HEK293 (cell line): ENCODE measurements at regions not wholly inside any gene's neighbourhood (a gene's known extent, or its start where the extent isn't known, plus 50 kb on each side); places are given as distances from the start of the nearest gene placed in this dataset.

Source experiments
- CTCF ChIA-PET: fragments of 350-600 bp; formaldehyde crosslinking; extraction: SDS; loops from one replicate; lab custom pipeline; 2021; ENCODE audit warnings: antibody characterized with exemption; lab: Yijun Ruan, JAX
- POLR2A ChIA-PET: fragments of 300-600 bp; formaldehyde crosslinking; extraction: SDS; loops from one replicate; lab custom pipeline; 2020; ENCODE audit warnings: antibody characterized with exemption, inconsistent platforms; lab: Yijun Ruan, JAX
- H3K27ac ChIP-seq: fragments of 200-500 bp; sonication (Bioruptor generic); 2 replicates; pipeline ENCODE4 v1.5.1; 2014; ENCODE audit warnings: low read depth, low read length, control low read depth, inconsistent platforms; ENCODE audit errors: extremely low read depth
- H3K36me3 ChIP-seq, 2 experiments: fragments of 200-500 bp in 1 of 2; sonication (Bioruptor generic) in 1 of 2; 1 replicate in 1 of 2; 2 replicates in 1 of 2; pipeline ENCODE4 v1.5.1; 2014 to 2017; ENCODE audit warnings: inconsistent platforms in 2 of 2, low read length in 2 of 2; ENCODE audit not compliant: control insufficient read depth in 2 of 2, insufficient read depth in 1 of 2
- H3K4me1 ChIP-seq: fragments of 200-500 bp; sonication (Bioruptor generic); 2 replicates; pipeline ENCODE4 v1.5.1; 2014; ENCODE audit warnings: mild to moderate bottlenecking, low read length, inconsistent platforms; ENCODE audit not compliant: control insufficient read depth, insufficient read depth
- H3K4me3 ChIP-seq: 2 replicates; pipeline ENCODE4 v1.5.1; 2011; ENCODE audit warnings: low read depth, mild to moderate bottlenecking, control low read depth, low read length, moderate library complexity
- H3K9me3 ChIP-seq: fragments of 200-500 bp; sonication (Bioruptor generic); 2 replicates; pipeline ENCODE4 v1.5.1; 2014; ENCODE audit warnings: low read depth, low read length, inconsistent platforms; ENCODE audit not compliant: control insufficient read depth, insufficient read depth
- BCL11B ChIP-seq: fragments of 450-650 bp; formaldehyde crosslinking; IDR thresholded peaks from 2 replicates; pipeline ENCODE4 v1.5.1; 2016; ENCODE audit warnings: low read depth, missing biosample characterization, missing genetic modification characterization
- GLIS1 ChIP-seq: fragments of 450-650 bp; formaldehyde crosslinking; IDR thresholded peaks from 2 replicates; pipeline ENCODE4 v1.5.1; 2016; ENCODE audit warnings: missing biosample characterization, missing genetic modification characterization
- KLF16 ChIP-seq: fragments of 450-650 bp; formaldehyde crosslinking; IDR thresholded peaks from 2 replicates; pipeline ENCODE4 v1.5.1; 2017; ENCODE audit warnings: missing biosample characterization, missing genetic modification characterization
- KLF7 ChIP-seq: fragments of 450-650 bp; formaldehyde crosslinking; IDR thresholded peaks from 2 replicates; pipeline ENCODE4 v1.5.1; 2016; ENCODE audit warnings: missing biosample characterization, missing genetic modification characterization, borderline replicate concordance
- MZF1 ChIP-seq: fragments of 450-650 bp; formaldehyde crosslinking; IDR thresholded peaks from 2 replicates; pipeline ENCODE4 v1.5.1; 2017; ENCODE audit warnings: missing biosample characterization, missing genetic modification characterization, borderline replicate concordance
- SP2 ChIP-seq: fragments of 450-650 bp; formaldehyde crosslinking; IDR thresholded peaks from 2 replicates; pipeline ENCODE4 v1.5.1; 2016; ENCODE audit warnings: missing biosample characterization, missing genetic modification characterization
- SP3 ChIP-seq: fragments of 450-650 bp; formaldehyde crosslinking; IDR thresholded peaks from 2 replicates; pipeline ENCODE4 v1.5.1; 2016; ENCODE audit warnings: missing biosample characterization, missing genetic modification characterization
- TCF7L2 ChIP-seq: IDR thresholded peaks from 2 replicates; pipeline ENCODE4 v1.6.1; 2011; ENCODE audit warnings: low read depth, mild to moderate bottlenecking, inconsistent platforms, low read length, moderate library complexity, borderline replicate concordance
- ZNF202 ChIP-seq: fragments of 450-650 bp; formaldehyde crosslinking; IDR thresholded peaks from 2 replicates; pipeline ENCODE4 v1.5.1; 2016; ENCODE audit warnings: missing biosample characterization, missing genetic modification characterization, borderline replicate concordance
- ZNF311 ChIP-seq: fragments of 450-650 bp; formaldehyde crosslinking; IDR thresholded peaks from 2 replicates; pipeline ENCODE4 v1.5.1; 2017; ENCODE audit warnings: missing biosample characterization, missing genetic modification characterization, borderline replicate concordance
- TF ChIP-seq, protein P1 (sequence below): fragments of 450-650 bp; formaldehyde crosslinking; IDR thresholded peaks from 2 replicates; pipeline ENCODE4 v1.5.1; 2017; ENCODE audit warnings: missing biosample characterization, missing genetic modification characterization
- TF ChIP-seq, protein P2 (sequence below): fragments of 450-650 bp; formaldehyde crosslinking; IDR thresholded peaks from 2 replicates; pipeline ENCODE4 v1.5.1; 2017; ENCODE audit warnings: missing biosample characterization, missing genetic modification characterization
- TF ChIP-seq, protein P3 (sequence below): fragments of 450-650 bp; formaldehyde crosslinking; IDR thresholded peaks from 2 replicates; pipeline ENCODE4 v1.5.1; 2017; ENCODE audit warnings: missing biosample characterization, missing genetic modification characterization
- TF ChIP-seq, protein P4 (sequence below): fragments of 450-650 bp; formaldehyde crosslinking; IDR thresholded peaks from 2 replicates; pipeline ENCODE4 v1.5.1; 2016; ENCODE audit warnings: missing biosample characterization, missing genetic modification characterization
- TF ChIP-seq, protein P5 (sequence below): fragments of 450-650 bp; formaldehyde crosslinking; IDR thresholded peaks from 2 replicates; pipeline ENCODE4 v1.5.1; 2017; ENCODE audit warnings: missing biosample characterization, mild to moderate bottlenecking, missing genetic modification characterization, moderate library complexity
- TF ChIP-seq, protein P6 (sequence below): fragments of 450-650 bp; formaldehyde crosslinking; optimal IDR thresholded peaks from 2 replicates; pipeline ENCODE3; 2016; ENCODE audit warnings: missing biosample characterization, mild to moderate bottlenecking, missing genetic modification characterization

DNA sequence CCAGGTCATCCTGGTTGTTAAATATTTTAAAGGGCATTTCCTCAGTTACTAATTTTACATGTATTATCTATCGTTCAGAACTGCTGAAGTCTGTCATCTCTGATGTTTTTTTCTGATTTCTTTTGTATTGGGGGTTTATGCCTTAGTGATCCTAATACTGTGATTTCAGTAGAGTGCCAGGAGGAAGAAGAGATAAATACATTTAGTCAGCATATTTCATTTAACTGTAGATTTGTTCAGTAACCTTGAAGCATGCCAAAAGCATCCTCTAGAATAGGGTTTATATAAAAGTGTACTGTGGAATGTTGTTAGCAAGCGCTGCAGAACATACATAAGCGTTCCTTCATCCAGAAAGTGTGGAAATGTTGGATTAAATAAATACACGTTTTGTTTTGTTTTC, 342.3 kb upstream of the DPPA4 start:
- no peaks in the 10 kb centered on the region for H3K36me3 ChIP-seq
- no peak overlapping the region for H3K4me3 ChIP-seq
- H3K27ac ChIP-seq, result no peak overlapping the region
- TF ChIP-seq SP2, result no peak
- TF ChIP-seq, protein P1, sequence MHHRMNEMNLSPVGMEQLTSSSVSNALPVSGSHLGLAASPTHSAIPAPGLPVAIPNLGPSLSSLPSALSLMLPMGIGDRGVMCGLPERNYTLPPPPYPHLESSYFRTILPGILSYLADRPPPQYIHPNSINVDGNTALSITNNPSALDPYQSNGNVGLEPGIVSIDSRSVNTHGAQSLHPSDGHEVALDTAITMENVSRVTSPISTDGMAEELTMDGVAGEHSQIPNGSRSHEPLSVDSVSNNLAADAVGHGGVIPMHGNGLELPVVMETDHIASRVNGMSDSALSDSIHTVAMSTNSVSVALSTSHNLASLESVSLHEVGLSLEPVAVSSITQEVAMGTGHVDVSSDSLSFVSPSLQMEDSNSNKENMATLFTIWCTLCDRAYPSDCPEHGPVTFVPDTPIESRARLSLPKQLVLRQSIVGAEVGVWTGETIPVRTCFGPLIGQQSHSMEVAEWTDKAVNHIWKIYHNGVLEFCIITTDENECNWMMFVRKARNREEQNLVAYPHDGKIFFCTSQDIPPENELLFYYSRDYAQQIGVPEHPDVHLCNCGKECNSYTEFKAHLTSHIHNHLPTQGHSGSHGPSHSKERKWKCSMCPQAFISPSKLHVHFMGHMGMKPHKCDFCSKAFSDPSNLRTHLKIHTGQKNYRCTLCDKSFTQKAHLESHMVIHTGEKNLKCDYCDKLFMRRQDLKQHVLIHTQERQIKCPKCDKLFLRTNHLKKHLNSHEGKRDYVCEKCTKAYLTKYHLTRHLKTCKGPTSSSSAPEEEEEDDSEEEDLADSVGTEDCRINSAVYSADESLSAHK (tag by site-specific recombination), result no peak
- TF ChIP-seq, protein P2, sequence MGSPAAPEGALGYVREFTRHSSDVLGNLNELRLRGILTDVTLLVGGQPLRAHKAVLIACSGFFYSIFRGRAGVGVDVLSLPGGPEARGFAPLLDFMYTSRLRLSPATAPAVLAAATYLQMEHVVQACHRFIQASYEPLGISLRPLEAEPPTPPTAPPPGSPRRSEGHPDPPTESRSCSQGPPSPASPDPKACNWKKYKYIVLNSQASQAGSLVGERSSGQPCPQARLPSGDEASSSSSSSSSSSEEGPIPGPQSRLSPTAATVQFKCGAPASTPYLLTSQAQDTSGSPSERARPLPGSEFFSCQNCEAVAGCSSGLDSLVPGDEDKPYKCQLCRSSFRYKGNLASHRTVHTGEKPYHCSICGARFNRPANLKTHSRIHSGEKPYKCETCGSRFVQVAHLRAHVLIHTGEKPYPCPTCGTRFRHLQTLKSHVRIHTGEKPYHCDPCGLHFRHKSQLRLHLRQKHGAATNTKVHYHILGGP (tag by site-specific recombination), result no peak
- TF ChIP-seq SP3, result no peak
- no peak for TF ChIP-seq KLF16 (tag by site-specific recombination)
- no peak for TF ChIP-seq MZF1 (tag by site-specific recombination)
- TF ChIP-seq TCF7L2, result no peak
- TF ChIP-seq ZNF202 (tag by site-specific recombination), result no peak
- TF ChIP-seq KLF7, result no peak
- no peak for TF ChIP-seq BCL11B (tag by site-specific recombination)
- TF ChIP-seq, protein P3, sequence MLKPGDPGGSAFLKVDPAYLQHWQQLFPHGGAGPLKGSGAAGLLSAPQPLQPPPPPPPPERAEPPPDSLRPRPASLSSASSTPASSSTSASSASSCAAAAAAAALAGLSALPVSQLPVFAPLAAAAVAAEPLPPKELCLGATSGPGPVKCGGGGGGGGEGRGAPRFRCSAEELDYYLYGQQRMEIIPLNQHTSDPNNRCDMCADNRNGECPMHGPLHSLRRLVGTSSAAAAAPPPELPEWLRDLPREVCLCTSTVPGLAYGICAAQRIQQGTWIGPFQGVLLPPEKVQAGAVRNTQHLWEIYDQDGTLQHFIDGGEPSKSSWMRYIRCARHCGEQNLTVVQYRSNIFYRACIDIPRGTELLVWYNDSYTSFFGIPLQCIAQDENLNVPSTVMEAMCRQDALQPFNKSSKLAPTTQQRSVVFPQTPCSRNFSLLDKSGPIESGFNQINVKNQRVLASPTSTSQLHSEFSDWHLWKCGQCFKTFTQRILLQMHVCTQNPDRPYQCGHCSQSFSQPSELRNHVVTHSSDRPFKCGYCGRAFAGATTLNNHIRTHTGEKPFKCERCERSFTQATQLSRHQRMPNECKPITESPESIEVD (tag by site-specific recombination), result no peak
- TF ChIP-seq, protein P4, sequence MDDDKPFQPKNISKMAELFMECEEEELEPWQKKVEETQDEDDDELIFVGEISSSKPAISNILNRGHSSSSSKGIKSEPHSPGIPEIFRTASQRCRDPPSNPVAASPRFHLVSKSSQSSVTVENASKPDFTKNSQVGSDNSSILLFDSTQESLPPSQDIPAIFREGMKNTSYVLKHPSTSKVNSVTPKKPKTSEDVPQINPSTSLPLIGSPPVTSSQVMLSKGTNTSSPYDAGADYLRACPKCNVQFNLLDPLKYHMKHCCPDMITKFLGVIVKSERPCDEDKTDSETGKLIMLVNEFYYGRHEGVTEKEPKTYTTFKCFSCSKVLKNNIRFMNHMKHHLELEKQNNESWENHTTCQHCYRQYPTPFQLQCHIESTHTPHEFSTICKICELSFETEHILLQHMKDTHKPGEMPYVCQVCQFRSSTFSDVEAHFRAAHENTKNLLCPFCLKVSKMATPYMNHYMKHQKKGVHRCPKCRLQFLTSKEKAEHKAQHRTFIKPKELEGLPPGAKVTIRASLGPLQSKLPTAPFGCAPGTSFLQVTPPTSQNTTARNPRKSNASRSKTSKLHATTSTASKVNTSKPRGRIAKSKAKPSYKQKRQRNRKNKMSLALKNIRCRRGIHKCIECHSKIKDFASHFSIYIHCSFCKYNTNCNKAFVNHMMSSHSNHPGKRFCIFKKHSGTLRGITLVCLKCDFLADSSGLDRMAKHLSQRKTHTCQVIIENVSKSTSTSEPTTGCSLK (tag by site-specific recombination), result no peak
- no peak for TF ChIP-seq ZNF311 (tag by site-specific recombination)
- TF ChIP-seq, protein P5, sequence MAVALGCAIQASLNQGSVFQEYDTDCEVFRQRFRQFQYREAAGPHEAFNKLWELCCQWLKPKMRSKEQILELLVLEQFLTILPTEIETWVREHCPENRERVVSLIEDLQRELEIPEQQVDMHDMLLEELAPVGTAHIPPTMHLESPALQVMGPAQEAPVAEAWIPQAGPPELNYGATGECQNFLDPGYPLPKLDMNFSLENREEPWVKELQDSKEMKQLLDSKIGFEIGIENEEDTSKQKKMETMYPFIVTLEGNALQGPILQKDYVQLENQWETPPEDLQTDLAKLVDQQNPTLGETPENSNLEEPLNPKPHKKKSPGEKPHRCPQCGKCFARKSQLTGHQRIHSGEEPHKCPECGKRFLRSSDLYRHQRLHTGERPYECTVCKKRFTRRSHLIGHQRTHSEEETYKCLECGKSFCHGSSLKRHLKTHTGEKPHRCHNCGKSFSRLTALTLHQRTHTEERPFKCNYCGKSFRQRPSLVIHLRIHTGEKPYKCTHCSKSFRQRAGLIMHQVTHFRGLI, result no peak
- TF ChIP-seq, protein P6, sequence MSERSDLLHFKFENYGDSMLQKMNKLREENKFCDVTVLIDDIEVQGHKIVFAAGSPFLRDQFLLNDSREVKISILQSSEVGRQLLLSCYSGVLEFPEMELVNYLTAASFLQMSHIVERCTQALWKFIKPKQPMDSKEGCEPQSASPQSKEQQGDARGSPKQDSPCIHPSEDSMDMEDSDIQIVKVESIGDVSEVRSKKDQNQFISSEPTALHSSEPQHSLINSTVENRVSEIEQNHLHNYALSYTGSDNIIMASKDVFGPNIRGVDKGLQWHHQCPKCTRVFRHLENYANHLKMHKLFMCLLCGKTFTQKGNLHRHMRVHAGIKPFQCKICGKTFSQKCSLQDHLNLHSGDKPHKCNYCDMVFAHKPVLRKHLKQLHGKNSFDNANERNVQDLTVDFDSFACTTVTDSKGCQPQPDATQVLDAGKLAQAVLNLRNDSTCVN (tag by site-specific recombination), result no peak
- no peak for TF ChIP-seq GLIS1
- TF ChIP-seq, all 188 proteins: peak for 0
- H3K4me1 ChIP-seq, result no peaks in the 10 kb centered on the region
- CTCF ChIA-PET, result interaction anchor here (0.6 kb wide), 1 partner anchor 18 kb away, joined by 4 read pairs; no protein-coding TSS in a partner anchor
- H3K9me3 ChIP-seq, result no peaks in the 10 kb centered on the region
- POLR2A ChIA-PET, result no interaction called here
